GM18511 (cell line): ENCODE measurements at regions not wholly inside any gene's neighbourhood (a gene's known extent, or its start where the extent isn't known, plus 50 kb on each side); places are given as distances from the start of the nearest gene placed in this dataset.
"Not testable (repeated sequence)": the region's sequence is repeated elsewhere in the genome, so short reads cannot be mapped to it uniquely, and the experiment has no call there.

Experiments used
- ATAC-seq: cut with Tn5 transposase; IDR thresholded peaks from one replicate; pipeline ENCODE4 v1.9.1; 2021; ENCODE audit warnings: mild to moderate bottlenecking, moderate library complexity; ENCODE audit not compliant: unreplicated experiment

DNA sequence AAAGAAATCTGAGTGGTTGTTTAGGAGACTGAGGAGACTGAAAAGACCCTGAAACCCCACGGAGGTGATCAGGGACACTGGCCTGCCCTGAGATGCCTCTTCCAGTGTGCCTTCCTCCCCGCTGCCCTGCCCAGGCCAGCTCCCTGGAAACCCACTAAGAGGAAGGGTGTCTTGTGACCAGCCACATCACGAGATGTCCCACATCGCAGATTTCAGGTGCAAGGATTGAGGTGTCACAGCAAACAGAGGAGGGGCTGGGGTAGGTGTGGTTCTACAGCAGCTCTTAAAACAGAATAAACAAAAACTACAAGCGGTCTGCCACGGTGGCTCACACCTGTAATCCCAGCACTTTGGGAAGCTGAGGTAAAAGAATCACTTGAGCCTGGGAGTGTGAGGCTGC lies 184.3 kb upstream of the C14orf180 start:
- ATAC-seq: no peak

- ATAC-seq: no peak
Observed at GRCh38 chr14:104395941-104396681, 183.5 kb upstream of the C14orf180 start.

- no peak for ATAC-seq
Observed at GRCh38 chr14:104396682-104397470, 182.7 kb upstream of the C14orf180 start.

GRCh38 chr14:104397956-104398355 lies 181.6 kb upstream of the C14orf180 start:
- no peak for ATAC-seq

DNA sequence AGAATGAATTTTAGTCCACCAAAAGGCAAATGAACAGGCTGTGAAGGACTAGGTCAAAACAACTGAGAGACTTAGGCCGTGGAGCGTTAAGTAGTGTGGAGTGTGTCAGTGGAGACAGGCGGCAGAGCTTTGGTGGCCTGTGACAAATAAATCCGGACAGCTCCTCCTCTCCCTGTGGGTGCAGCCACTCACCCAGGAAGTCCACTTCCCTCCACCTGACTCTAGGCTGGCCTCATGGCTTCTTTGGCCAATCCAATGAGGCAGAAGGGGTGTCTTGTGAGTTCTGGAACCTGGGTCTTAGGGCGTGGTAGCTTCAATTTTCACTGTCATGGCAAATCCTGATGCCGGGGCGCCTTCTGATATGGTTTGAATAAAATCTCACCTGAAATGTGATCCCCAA lies 180.9 kb upstream of the C14orf180 start:
- ATAC-seq: no peak

GRCh38 chr14:104399432-104400155 lies 180.0 kb upstream of the C14orf180 start:
- no peak for ATAC-seq

- ATAC-seq: no peak
Observed at GRCh38 chr14:104400355-104400754, 179.2 kb upstream of the C14orf180 start.

DNA sequence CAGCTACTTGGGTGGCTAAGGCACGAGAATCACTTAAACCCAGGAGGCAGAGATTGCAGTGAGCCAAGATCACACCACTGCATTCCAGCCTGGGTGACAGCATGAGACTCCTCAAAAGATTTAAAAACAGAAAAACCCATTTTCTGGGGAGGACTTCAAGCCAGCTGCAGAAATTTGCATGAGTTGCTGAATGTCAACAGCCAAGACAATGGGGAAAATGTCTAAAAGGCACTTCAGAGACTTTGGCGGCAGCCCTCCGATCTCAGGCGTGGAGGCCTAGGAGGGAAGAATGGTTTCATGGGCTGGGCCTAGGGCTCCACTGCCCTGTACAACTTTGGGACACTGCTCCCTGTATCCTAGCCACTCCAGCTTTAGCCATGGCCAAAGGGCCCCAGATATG lies 177.8 kb upstream of the C14orf180 start:
- ATAC-seq: no peak

DNA sequence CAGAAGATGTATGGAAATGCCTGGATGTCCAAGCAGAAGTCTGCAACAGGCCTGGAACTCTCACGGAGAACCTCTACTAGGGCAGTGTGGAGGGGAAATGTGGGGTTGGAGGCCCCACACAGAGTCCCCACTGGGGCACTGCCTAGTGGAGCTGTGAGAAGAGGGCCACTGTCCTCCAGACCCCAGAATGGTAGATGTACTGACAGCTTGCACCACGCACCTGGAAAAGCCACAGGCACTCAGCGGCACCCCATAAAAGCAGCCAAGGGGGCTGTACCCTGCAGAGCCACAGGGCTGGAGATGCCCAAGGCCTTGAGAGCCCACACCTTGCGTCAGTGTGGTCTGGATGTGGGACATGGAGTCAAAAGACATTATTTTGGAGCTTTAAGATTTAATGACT lies 177.3 kb upstream of the C14orf180 start:
- ATAC-seq: not testable (repeated sequence)

DNA sequence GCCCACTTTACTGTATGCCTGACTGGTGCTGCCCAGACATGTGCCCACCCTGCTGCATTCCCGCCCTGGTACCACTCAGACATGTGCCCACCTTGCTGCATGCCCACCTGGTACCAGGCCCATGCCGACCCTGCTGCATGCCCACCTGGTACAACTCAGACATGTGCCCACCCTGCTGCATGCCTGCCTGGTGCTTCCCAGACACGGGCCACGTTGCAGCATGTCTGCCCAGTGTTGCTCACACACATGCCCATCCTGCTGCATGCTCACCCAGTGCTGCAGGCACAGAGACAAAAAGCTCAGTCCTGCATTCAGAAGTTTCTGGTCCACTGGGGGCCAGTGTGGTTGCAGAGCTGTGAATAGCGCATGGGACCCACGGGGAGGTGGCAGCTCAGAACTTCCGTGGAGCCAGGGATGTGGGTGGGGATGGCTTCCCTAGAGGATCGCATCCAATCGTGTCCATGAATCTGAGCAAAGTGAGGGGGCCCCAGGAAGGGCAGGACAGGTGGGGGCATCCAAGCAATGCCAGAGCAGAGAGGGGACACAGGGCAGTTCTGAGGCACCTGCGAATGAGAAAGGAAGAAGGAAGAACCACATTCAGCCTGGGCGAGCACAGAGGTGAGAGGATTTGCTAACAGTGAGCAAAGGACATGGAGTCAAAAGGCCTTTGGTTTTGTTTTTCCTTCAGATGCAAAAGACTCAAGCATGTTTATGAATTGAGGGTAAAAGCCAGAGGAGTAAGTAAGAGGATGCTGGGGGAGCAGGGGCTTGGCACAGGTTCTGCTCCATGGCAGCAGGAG lies 175.9 kb upstream of the C14orf180 start:
- ATAC-seq: no peak

DNA sequence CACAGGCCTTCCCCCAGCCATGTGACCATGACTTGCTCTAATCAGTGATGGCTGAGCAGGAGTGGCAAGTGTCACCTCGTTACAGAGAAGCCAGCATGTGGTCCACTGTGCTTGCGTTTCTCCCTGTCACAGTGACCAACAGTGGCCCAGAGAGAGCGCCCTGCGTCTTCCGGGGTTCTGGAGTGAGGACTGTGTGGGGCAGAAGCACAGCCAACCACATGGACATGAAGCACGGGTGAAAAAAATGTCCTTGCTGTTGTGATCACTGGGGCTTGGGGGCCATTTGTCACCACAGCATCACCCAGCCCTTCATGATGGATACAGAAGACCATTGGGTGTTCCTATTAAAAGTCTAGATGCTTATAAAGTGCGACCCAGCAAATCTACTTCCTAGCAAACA lies 174.6 kb upstream of the C14orf180 start:
- no peak for ATAC-seq

DNA sequence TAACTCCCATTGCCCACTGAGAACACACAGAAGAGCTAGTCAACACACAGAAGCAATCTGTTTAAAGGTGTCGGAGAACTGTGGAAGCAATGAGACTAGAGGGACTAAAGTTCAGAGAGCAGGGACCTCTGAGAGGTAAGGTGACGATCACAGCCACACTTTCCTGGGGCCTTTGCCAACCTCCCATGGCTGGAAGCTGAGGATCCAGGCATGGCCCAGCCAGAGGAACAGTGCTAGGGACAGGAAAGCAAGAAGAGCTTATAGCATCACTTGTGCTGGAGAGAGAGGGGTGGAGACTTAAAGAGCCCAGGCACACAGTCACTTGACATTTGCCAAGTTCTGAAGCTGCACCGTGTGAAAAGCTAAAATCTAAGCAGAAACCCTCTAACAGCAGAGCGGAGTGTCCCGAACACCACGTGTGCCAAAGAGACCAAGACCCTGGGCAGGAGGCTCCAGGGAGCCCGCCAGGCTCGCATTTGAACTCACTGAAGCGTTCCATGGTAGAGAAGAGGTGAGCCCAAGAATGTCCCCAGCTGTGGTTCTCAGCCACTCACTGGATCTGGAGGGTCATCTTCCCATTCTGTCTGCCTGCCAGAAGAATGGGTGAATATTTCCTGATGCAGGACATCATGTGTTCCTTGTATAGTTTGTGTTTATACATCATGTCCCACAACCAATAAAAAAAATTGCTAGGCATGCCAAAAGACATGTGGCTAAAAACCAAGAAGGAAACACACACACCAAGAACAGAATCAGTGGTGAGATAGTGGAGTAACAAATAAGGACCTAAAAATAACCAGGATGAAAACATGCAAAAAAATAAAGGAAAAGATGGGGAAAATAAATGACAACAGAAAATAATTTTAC lies 174.0 kb upstream of the C14orf180 start:
- ATAC-seq: no peak

- no peak for ATAC-seq
Observed at GRCh38 chr14:104406831-104407230, 172.7 kb upstream of the C14orf180 start.

DNA sequence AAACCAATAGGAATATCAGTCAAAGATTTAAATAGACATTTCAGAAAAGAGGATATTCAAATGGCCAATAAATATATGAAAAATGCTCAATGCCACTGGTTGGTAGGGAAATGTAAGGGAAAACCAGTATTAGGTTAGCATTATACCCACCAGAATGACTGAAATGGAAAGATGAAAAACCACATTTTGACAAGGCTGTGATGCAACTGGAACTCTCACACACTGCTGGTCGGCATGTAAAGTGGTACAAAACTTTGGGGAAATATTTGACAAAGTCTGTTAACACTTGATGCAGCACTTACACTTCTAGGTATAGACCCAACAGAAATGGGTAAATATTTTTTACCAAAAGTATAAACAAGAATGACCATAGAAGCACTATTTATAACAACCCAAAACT lies 163.2 kb upstream of the C14orf180 start:
- ATAC-seq: no peak

DNA sequence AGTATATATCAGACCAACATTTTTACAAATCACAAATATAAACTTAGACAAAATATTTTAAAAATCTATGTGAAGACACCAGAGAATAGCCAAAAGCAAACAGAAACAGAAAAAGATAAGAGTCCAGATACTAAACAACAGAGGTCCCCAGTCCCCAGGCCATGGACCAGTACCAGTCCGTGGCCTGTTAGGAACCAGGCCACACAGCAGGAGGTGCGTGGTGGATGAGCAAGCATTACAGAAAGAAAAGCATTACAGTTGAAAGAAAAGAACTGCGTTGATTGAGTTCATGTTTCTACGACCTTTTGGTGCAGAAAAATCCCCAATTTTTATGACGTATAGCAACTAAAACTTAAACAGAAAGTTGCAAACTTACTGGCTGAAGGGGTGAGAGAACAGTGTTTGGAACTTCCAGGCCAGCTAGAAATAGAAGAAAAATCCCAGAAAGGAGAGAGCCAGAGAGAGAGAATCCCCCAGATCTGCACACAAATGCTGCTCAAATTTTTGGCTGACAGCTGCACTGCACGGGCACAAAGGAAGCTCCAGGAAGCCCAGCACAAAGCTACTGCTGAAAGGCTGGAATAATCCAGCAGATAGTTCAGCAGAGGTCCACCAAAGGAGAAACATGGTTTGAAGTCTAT lies 159.6 kb upstream of the C14orf180 start:
- no peak for ATAC-seq

GRCh38 chr14:104420523-104420922 lies 159.0 kb upstream of the C14orf180 start:
- ATAC-seq: not testable (repeated sequence)

DNA sequence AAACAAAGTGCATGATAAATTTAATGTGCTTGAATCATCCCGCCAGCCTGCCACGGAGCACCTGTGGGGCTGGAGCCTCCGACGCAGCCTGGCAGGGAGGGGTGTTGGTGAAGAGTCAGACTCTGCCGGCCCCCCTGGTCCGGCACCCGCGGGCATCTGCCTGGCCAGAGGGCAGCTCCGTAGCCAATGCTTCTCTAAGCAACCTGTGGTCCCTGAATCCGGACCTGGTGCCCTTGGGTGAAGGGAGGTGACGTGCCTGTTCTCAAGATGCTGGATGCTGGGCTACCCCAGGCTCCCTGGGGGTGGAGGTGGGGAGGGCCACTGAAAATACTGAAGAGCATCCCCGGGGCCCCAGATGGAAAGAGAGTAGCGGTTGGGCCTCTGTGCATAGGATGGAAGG lies 158.6 kb upstream of the C14orf180 start:
- no peak for ATAC-seq

- ATAC-seq: no peak
Observed at GRCh38 chr14:104421401-104421821, 158.2 kb upstream of the C14orf180 start.
